AG09319 (cell line): ENCODE measurements at regions not wholly inside any gene's neighbourhood (a gene's known extent, or its start where the extent isn't known, plus 50 kb on each side); places are given as distances from the start of the nearest gene placed in this dataset.

Source experiments
- DNase-seq: peaks from one replicate; pipeline ENCODE4 v3.0.0-alpha.2; 2010; ENCODE audit warnings: low read depth; ENCODE audit errors: extremely low read depth
- CTCF ChIP-seq: IDR thresholded peaks from 2 replicates; pipeline ENCODE4 v1.5.1; 2011; ENCODE audit warnings: low read depth, mild to moderate bottlenecking, inconsistent platforms, low read length, moderate library complexity

- no peak for DNase-seq
- no peak for TF ChIP-seq CTCF
These were observed 101.1 kb upstream of the THRB start for GRCh38 chr3:24595796-24596195.

DNA sequence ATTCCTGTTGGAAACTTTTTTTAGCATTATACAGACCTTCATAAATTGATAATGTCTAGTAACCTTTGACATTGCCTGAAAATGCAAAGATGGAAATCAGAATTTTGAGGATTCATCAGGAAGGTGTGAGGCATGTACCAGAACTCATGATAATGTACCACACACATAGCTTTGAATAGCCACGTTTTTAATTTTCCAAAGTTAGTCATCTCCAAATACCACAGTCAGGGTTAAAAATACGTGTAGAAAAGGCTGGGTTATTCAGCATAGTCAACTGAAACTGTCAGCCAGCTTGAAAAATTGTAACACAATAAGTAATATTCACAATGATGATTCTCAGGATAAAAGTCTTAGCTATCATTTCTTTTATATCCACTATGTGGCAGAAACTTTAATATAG lies 102.0 kb upstream of the THRB start:
- DNase-seq, result no peak
- TF ChIP-seq CTCF, result no peak

GRCh38 chr3:24598695-24599470 lies 104.2 kb upstream of the THRB start:
- TF ChIP-seq CTCF, result no peak
- no peak for DNase-seq

DNA sequence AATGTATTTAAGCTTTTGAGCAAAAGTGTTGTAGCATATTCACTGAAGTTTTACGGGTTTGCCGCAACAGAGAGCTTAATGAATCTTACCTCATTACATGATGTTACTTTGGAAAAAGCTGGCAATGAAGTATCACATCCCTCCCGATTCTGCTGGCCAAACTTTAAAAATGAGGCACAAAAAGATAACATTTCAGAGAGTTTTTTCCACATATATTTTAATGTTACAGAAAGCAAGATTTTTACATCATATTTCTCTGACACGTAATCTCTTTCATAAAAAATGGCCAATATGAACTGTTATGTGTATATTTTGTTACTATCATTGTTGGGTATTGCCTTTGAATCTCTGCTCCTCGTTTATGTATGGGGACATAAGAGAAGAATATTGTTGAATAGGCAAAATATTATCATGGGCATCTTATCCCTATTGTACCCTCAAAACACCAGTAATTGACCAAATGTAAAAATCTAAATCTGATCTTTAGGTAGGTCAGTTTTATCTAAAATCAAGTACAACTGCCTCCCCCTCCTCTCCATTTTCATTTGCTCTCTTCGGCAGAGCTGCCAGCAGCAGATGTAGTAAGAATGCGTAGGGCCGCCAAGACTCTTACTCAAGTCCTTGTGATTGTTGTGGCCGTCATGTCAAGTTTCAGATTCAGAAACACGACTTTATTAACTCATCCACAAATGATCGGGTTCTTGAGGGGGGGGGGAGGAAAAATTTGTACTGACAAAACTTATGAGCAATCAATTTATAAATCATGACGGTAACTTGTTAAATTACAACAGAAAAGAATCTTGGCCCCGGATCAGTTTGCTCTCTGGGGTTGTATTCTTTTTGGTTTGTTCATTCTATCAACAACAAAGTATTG lies 106.7 kb upstream of the THRB start:
- DNase-seq, result no peak
- TF ChIP-seq CTCF, result no peak

- TF ChIP-seq CTCF, result no peak
These were observed 109.6 kb upstream of the THRB start for GRCh38 chr3:24604215-24604614.

GRCh38 chr3:24605511-24606028 lies 110.9 kb upstream of the THRB start:
- DNase-seq, result no peak
- no peak for TF ChIP-seq CTCF

More at GRCh38 chr3:24604215-24604614, 109.6 kb upstream of the THRB start:
- no peak for DNase-seq

DNA sequence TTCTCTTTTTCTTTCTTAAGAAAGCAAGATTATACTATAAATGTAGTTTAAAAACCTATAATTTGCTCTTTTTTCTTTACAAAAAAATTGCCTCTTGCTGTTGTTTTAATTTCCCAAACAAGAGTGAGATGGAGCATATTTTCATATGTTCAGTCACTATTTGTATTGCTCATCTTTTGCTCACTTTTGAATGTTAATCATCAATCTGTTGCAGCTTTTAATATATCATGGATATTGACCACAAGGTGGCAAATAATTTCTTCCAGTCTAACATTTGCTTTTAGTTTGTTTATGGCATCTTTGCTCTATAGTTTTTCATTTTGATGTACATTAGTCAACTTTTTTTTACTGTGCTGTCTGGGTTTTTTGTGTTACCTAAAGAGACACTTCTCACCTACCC lies 112.6 kb upstream of the THRB start:
- no peak for TF ChIP-seq CTCF
- no peak for DNase-seq
